ENCODE measurements at regions not wholly inside any gene's neighbourhood (a gene's known extent, or its start where the extent isn't known, plus 50 kb on each side); places are given as distances from the start of the nearest gene placed in this dataset.

DNA sequence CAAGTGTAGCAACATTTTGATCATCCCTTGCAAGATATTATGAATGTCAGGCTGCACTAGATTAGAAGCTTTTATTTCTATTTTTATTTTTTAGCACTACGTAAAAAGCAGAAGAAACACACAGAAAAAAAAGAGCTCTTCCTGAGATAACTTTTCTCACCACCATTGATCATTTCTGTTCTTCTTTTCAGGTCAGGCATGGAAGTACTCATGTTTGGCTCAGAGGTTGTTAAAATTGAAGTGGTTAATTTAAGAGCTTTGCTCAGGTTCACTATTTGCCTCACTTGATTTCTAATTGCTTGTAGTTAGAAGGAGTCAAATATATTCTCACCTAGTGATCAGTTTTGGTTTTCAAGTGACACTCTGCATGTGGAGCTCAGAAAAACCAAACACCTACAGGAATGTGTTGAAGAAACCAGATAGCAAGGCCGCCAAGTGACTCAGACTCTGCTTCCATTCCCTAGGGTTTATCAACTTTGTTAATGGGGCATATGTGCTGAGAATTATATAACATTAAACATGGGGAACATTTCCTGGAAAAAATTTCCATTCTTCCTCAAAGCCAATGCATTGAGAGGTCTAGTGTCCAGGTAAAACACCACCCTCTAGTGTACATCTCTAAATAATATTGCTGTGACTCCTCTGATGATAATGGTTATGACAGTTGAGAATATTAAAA, 679.8 kb downstream of the CETN3 start:
- intact Hi-C loops (cut with DNase I; ENCODE audit: low total_unique reads): no loop called here
- no peak for DNase-seq (ENCODE audit: low spot score in 2 of 2)
- no peak overlapping the region for H3K4me3 ChIP-seq
- no peak for TF ChIP-seq POLR2AphosphoS5 (IDR thresholded peaks at IDR 0.05)
- TF ChIP-seq, protein P1, sequence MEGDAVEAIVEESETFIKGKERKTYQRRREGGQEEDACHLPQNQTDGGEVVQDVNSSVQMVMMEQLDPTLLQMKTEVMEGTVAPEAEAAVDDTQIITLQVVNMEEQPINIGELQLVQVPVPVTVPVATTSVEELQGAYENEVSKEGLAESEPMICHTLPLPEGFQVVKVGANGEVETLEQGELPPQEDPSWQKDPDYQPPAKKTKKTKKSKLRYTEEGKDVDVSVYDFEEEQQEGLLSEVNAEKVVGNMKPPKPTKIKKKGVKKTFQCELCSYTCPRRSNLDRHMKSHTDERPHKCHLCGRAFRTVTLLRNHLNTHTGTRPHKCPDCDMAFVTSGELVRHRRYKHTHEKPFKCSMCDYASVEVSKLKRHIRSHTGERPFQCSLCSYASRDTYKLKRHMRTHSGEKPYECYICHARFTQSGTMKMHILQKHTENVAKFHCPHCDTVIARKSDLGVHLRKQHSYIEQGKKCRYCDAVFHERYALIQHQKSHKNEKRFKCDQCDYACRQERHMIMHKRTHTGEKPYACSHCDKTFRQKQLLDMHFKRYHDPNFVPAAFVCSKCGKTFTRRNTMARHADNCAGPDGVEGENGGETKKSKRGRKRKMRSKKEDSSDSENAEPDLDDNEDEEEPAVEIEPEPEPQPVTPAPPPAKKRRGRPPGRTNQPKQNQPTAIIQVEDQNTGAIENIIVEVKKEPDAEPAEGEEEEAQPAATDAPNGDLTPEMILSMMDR (IDR thresholded peaks at IDR 0.05): no peak
- no peak for TF ChIP-seq POLR2A (IDR thresholded peaks at IDR 0.05)
- no peaks in the 10 kb centered on the region for H3K4me1 ChIP-seq
- H3K27me3 ChIP-seq: no peaks in the 10 kb centered on the region
- H3K36me3 ChIP-seq: no peaks in the 10 kb centered on the region
- no peaks in the 10 kb centered on the region for H3K9me3 ChIP-seq
- H3K27ac ChIP-seq: no peak overlapping the region

DNA sequence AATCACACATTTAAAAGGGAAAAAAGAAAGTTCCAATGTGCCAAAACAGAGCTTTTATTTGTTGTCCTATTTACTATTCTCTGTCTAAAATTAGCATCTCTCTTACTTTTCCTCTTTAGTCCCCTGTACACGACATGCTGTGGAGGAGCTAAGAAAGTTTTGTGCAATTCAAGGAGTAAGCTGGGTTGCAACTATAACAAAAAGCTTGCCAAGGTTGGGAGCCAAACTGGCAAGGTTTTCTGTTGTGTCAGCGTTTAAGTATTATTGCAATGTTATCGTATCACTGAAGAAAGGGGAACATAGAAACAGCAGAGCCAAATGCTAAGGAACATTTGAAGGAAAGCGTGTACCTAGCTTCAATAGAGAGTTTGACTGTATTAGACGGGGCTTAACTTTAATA, 680.8 kb downstream of the CETN3 start:
- no peaks in the 10 kb centered on the region for H3K27me3 ChIP-seq
- no peaks in the 10 kb centered on the region for H3K4me1 ChIP-seq
- no peak overlapping the region for H3K27ac ChIP-seq
- peak in 1 of 2 donors; percentile 21 for DNase-seq (ENCODE audit: low spot score in 2 of 2)
- TF ChIP-seq, protein P1 (IDR thresholded peaks at IDR 0.05): no peak
- TF ChIP-seq POLR2AphosphoS5 (IDR thresholded peaks at IDR 0.05) (no peak), POLR2A (IDR thresholded peaks at IDR 0.05) (no peak)
- intact Hi-C loops (cut with DNase I; ENCODE audit: low total_unique reads): no loop called here
- H3K36me3 ChIP-seq: no peaks in the 10 kb centered on the region
- H3K4me3 ChIP-seq: no peak overlapping the region
- no peaks in the 10 kb centered on the region for H3K9me3 ChIP-seq

DNA sequence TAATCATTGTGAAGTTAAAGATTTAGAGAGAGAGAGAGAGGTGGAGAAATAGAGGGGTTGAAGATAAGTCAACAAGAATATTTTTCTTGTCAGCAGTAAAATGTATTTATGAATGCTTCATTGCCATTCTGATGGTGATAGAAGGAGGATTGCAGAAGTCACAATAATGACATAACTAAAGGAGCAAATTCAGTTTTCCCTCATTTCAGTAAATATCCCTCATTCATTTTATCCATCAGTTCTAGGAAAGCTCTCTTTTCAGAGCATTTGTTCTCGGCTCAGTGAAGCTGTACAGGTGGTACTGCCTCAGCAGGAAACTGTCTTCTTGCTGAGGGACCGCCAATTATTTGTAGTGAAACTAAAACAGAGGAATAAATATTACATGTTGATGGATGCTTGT, 681.4 kb downstream of the CETN3 start:
- no peak for TF ChIP-seq POLR2A (IDR thresholded peaks at IDR 0.05)
- TF ChIP-seq, protein P1 (IDR thresholded peaks at IDR 0.05): no peak
- no peak for TF ChIP-seq POLR2AphosphoS5 (IDR thresholded peaks at IDR 0.05)

DNA sequence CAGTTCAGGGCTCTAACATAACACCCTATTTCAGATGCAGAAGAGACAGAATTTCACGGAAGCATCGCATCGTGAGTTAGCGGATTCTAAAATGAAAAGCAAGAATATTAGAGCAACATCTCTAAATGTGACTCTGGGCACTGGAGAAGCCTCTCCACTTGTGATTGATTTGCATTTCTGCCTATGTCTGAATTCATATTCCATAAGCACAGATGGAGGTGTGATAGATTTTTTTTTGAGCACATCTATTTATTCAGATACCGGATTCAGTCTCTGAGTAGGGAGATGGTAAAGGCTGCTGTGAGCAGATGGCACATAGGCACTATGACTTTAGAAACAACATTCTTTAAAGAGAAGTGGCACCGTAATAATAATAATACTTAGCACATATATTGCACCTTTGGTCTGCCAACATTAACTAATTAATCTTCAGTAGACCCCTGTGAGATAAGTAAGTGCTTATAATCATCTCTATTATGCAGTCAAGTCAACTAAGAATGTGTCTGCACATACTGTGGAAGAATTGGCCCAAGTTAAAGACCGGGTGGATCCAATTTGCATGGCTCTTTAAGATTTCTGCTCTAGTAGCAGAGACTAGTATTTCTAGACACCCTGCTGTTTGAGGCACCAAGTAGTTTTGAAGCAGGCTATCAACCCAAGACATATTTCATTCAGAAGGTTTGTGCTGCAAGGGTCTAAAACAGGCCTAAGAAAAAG, 685.0 kb downstream of the CETN3 start:
- intact Hi-C loops (cut with DNase I; ENCODE audit: low total_unique reads): no loop called here
- Histone ChIP-seq H3K4me1 (no peaks in the 10 kb centered on the region), H3K9me3 (no peaks in the 10 kb centered on the region), H3K4me3 (no peak overlapping the region), H3K27ac (no peak overlapping the region), H3K27me3 (no peaks in the 10 kb centered on the region), H3K36me3 (no peaks in the 10 kb centered on the region)
- TF ChIP-seq, protein P1 (IDR thresholded peaks at IDR 0.05): no peak
- TF ChIP-seq POLR2AphosphoS5 (IDR thresholded peaks at IDR 0.05): no peak
- TF ChIP-seq POLR2A (IDR thresholded peaks at IDR 0.05): no peak
- no peak for DNase-seq (ENCODE audit: low spot score in 2 of 2)

More for the DNA sequence above, 681.4 kb downstream of the CETN3 start:
- no peak overlapping the region for H3K4me3 ChIP-seq
- no peak for DNase-seq (ENCODE audit: low spot score in 2 of 2)
- no peak overlapping the region for H3K27ac ChIP-seq
- intact Hi-C loops (cut with DNase I; ENCODE audit: low total_unique reads): no loop called here
- H3K36me3 ChIP-seq: no peaks in the 10 kb centered on the region
- no peaks in the 10 kb centered on the region for H3K9me3 ChIP-seq
- no peaks in the 10 kb centered on the region for H3K27me3 ChIP-seq
- H3K4me1 ChIP-seq: no peaks in the 10 kb centered on the region

DNA sequence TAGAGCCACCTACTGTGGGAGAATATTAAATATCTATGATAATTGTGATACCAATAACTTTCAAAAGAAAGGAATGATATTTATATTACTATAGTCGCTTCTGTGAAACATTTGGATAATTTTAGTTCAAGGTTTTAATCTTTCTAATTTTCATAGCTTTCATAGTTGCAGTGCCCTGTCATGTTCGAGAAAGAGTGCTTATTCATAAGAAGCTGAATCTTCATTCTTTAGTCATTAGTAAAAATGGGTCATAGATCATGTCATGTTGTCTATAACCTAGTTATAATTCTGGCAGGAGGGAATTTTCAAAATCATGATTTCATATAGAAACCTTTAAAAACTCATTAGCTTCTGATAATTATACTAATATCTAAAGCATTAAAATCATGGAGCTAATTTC, 685.6 kb downstream of the CETN3 start:
- Histone ChIP-seq H3K4me3 (no peak overlapping the region), H3K36me3 (no peaks in the 10 kb centered on the region), H3K4me1 (no peaks in the 10 kb centered on the region), H3K9me3 (no peaks in the 10 kb centered on the region), H3K27me3 (no peaks in the 10 kb centered on the region), H3K27ac (no peak overlapping the region)
- no peak for DNase-seq (ENCODE audit: low spot score in 2 of 2)
- intact Hi-C loops (cut with DNase I; ENCODE audit: low total_unique reads): no loop called here
- TF ChIP-seq POLR2A (IDR thresholded peaks at IDR 0.05) (no peak), POLR2AphosphoS5 (IDR thresholded peaks at IDR 0.05) (no peak)
- TF ChIP-seq, protein P1 (IDR thresholded peaks at IDR 0.05): no peak
